ENCODE measurements at regions not wholly inside any gene's neighbourhood (a gene's known extent, or its start where the extent isn't known, plus 50 kb on each side); places are given as distances from the start of the nearest gene placed in this dataset.

DNA sequence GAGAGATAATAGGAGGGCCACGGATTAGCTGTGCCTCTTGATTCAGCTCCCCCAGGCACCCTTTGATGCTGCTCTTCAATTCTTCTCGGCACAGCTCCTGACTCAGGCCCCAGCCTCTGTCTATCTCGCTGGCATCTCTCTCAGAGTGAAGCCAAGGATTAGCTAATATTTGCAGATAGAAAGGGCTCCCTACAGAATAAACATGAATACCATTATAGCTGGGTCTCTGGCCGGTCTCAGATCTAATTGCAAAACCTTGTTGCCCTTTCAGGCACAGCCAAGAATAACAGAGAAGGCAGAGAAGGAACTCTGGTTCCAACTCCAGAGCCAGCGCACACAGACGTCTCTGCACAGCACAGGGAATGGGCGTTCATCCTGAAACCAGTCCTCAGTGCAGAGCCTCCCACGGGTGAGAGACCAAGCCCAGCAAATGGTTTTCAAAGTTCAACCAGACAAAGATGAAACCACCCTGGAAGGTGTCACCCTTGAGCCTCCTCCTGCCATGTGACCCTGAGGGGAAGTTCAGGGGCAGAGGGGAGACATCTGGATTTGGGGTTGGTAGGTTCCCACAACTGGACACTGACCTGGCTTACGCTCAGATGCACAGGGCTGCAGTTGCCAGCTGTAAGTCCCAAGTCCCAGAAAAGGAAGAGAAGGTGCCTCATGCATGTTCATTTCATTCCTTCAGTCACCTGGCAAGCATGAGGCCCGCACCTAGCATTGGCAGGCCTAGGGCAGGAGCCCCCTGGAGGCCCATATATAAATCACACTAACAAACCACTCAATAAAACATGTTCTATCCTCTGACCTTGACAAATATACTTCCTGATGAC, 394.0 kb downstream of the NPHP4 start:
- DNase-seq (ENCODE audit: low spot score): no peak

DNA sequence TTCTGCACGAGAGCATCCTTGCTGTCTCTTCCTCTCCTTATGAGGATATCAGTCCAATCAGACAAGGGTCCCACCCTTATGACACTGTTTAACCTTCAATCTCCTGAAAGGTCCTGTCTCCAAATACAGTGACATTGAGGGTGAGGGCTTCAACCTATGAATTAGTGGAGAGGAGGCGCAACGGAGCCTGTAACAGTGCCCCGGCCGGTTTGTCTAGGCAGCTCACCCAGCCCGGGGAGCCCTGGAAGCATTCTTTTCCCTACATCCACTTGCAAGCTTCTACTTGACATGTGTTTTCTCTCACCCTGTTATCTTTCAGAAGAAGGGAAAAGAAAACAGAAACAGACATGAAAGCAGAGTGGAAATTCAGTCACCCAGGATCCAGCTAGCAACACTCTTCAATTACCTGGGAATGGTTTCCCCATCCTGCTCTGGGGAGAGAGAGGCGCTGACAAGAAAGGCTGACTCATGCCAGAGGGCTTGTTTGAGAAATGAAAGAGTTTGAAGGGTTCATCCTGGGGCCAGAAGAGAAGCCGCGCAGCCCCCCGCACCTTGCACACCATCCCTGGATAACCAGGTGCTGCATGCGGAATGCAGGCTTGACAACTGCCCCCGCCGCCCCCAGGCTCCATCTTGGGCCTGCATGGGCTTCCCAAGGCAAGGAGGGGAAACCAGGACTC, 394.9 kb downstream of the NPHP4 start:
- DNase-seq (ENCODE audit: low spot score): no peak

DNA sequence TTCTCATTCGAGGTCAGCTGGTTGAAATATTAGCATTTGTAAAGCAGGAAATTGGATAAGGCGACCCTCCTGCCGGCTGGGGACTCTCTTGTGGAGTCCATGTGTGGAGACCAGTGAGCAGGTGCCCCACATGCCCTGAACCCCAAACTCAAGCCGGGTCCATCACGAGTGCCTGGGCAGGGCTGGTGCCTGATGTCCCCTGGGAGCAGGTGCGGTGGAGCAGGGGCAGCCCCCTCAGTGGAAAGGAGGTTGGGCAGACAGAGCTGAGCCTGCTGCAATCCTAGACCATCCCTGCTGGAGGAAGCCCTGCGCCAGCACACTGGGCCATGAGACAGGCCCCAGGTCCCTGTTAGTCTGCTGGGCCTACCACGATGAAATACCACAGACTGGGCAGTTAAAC, 395.6 kb downstream of the NPHP4 start:
- DNase-seq (ENCODE audit: low spot score): no peak

DNA sequence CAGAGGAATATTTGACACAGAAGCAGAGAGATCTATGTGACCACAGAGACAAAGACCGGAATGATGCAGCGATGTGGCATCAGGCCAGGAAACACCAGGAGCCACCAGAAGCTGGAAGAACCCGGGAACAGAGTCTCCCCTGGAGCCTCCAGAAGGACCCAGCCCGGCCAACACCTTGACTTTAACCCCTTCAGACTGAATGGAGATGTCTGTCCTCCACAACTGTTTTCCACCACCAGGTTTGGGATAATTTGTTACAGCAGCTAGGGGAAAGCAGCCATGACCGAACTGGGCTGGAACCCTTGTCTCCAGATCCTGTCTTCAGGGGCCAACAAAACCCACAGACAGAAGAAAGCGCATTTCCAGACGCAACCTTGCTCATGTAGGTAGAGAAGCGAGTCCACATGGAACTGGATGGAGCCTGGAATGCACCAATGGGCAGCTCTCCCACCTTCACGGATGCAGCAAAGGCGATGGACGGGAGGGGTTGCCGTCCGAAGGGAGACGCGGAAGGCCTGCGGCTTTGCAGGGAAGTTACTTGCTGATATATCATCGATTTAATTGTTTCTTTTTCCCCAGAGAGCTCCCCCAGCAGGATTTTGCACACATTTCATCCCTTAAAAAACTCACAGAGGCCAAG, 396.6 kb downstream of the NPHP4 start:
- DNase-seq (ENCODE audit: low spot score): no peak

GRCh38 chr1:5594056-5594956, 397.9 kb downstream of the NPHP4 start:
- no peak for DNase-seq (ENCODE audit: low spot score)

- DNase-seq (ENCODE audit: low spot score): no peak
These were observed 401.5 kb downstream of the NPHP4 start for GRCh38 chr1:5590717-5591116.

DNA sequence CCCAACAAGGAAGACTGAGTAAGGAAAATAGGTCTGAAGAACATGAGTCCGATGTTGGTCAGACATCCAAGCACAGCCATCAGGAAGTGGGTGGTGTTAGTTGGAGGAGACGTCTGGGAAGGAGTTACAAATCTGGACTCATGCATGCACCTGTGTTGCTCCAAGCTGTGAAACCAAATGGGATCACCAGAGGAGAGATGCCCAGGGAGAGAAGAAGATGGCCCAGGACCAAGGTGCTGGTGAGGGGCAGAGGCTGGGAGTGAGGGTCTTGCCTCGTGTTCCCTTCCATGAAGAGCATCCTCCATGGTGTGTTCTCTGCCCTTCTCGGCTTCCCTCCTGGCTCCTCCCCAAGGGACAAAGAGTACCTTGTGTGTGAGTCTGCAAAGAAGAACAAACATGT, 405.6 kb downstream of the NPHP4 start:
- DNase-seq (ENCODE audit: low spot score): no peak

DNA sequence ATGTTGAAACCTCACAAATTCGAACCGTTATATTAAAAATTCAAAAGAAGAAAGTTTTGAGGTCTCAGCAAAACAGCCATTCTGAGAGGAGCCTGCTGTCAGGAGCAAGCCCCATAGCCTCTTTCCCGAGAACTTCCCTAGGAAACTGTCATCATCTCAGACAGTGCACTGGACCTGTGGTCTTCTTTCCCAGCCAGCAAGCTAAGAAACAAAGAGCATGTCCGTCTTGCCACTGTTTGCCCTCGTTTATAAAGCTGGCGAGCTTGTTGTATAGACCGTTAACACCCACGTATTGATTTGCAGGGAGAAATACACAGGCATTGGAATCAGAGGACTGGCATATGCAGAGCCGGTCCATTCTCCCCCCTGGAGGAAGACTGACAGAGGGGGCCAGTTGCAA, 407.0 kb downstream of the NPHP4 start:
- no peak for DNase-seq (ENCODE audit: low spot score)

DNA sequence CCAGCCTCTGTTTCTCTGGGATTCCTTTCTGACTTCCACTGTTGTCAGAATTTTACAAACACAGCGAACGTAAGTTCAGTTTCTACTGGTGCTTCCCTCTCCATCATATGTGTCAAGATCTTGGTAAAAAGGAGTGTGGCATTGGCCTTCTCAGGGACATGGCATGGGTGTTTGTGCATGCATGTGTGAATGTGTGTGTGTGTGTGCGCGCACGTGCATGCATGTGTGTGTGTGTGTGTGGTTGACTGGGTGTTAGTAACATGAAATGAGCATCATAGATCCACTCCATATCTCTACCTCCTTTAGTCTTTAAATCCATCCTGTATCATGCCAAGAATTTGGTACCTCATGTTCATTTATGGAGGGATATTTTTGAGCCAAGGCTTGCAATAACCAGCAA, 411.3 kb downstream of the NPHP4 start:
- DNase-seq (ENCODE audit: low spot score): no peak

- DNase-seq (ENCODE audit: low spot score): no peak
These were observed 412.3 kb downstream of the NPHP4 start for GRCh38 chr1:5579966-5580365.

- no peak for DNase-seq (ENCODE audit: low spot score)
These were observed 413.5 kb downstream of the NPHP4 start for GRCh38 chr1:5578690-5579089.

DNA sequence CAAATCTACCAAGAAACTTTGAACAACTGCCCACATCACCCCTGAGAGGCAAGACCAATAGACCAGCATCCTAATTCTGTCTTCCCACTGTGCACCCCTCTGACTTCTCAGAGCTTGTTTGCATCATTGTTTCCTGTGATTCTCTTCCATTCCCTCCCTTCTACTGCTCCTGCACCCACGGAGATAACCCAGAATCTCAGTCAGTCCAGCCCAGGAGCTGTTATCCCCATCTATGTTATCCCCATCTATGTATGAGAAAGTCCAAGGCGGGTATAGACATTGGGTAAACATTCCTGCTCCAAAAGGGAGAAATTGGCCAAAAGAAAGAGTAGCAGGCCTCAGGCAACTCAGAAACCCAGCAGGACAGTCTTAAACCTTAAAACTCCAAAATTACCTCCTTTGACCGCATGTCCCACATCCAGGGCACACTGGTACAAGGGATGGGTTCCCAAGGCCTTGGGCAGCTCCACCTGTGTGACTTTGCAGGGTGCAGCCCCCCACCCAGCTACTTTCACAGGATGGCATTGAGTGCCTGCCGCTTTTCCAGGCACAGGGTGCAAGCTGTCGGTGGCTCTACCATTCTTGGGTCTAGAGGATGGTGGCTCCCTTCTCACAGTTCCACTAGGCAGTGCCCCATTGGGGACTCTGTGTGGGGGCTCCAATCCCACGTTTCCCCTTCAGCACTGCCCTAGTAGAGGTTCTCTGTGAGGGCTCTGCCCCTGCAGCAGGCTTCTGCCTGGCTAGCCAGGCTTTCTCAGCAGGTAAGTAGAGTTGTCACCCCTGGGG, 414.8 kb downstream of the NPHP4 start:
- no peak for DNase-seq (ENCODE audit: low spot score)

DNA sequence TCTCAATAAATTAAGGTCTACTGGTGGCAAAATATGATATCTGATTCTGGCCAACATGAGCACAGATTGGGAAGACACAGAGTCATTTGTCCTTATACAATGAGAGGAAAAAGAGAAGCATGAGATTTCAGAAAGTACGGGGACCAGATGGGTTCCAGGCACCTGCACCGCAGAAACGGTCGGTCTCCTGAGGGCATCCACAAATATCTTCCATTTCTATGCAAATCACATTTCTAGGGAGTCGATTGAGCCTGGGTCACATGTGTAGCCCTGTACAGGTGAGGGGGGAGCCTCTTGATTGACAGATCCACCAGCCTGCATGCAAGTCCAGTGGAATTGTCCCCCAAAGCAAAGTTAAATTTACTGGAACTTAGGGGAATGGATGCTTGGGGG, 415.6 kb downstream of the NPHP4 start:
- no peak for DNase-seq (ENCODE audit: low spot score)

GRCh38 chr1:5576011-5576672, 416.1 kb downstream of the NPHP4 start:
- DNase-seq (ENCODE audit: low spot score): no peak

GRCh38 chr1:5575396-5575940, 416.8 kb downstream of the NPHP4 start:
- DNase-seq (ENCODE audit: low spot score): no peak

GRCh38 chr1:5574641-5575040, 417.6 kb downstream of the NPHP4 start:
- DNase-seq (ENCODE audit: low spot score): no peak

- DNase-seq (ENCODE audit: low spot score): no peak
These were observed 419.4 kb downstream of the NPHP4 start for GRCh38 chr1:5572794-5573193.

GRCh38 chr1:5571861-5572401, 420.3 kb downstream of the NPHP4 start:
- no peak for DNase-seq (ENCODE audit: low spot score)

- DNase-seq (ENCODE audit: low spot score): no peak
These were observed 420.8 kb downstream of the NPHP4 start for GRCh38 chr1:5571438-5571837.

GRCh38 chr1:5570931-5571330, 421.3 kb downstream of the NPHP4 start:
- DNase-seq (ENCODE audit: low spot score): peak; percentile 23

Measured in H4 (cell line).